Tibial artery (tissue), 4 donors: ENCODE measurements at regions not wholly inside any gene's neighbourhood (a gene's known extent, or its start where the extent isn't known, plus 50 kb on each side); places are given as distances from the start of the nearest gene placed in this dataset.
A peak's percentile ranks its signal among the peaks of the same experiment; 100 is the strongest.

ENCODE experiments used
- DNase-seq, 2 donors: peaks; one replicate each; pipeline ENCODE4 v3.0.0-alpha.2; 2019
- H3K27ac ChIP-seq, 2 donors: fragments of 200-600 bp; sonication (generic) in 1 of 2; 1 replicate in 1 of 2; 2 replicates in 1 of 2; pipeline ENCODE4 v1.5.1; 2018 to 2019; ENCODE audit warnings: mild to moderate bottlenecking in 1 of 2
- H3K27me3 ChIP-seq, 2 donors: fragments of 200-600 bp; sonication (generic) in 1 of 2; one replicate each; pipeline versions ENCODE4 v1.5.1 to v1.6.0; 2016 to 2019
- H3K36me3 ChIP-seq, 3 donors: fragments of 200-600 bp; sonication (generic) in 2 of 3; one replicate each; pipeline ENCODE4 v1.5.1; 2016 to 2019; ENCODE audit warnings: mild to moderate bottlenecking in 2 of 3
- H3K4me1 ChIP-seq, 4 donors: fragments of 200-600 bp; sonication (generic) in 2 of 4; 1 replicate in 3 of 4; 2 replicates in 1 of 4; pipeline ENCODE4 v1.5.1; 2016 to 2019
- H3K4me3 ChIP-seq, 2 donors: fragments of 200-600 bp; sonication (generic) in 1 of 2; 1 replicate in 1 of 2; 2 replicates in 1 of 2; pipeline ENCODE4 v1.5.1; 2018 to 2019; ENCODE audit warnings: mild to moderate bottlenecking in 2 of 2
- H3K9me3 ChIP-seq, 3 donors: fragments of 200-600 bp; sonication (generic) in 1 of 3; one replicate each; pipeline ENCODE4 v1.5.1; 2016 to 2019
- CTCF ChIP-seq, 2 experiments: fragments of 200-600 bp in 1 of 2; fragments of 450-650 bp in 1 of 2; IDR thresholded peaks; one replicate each; pipeline ENCODE4 v1.5.1; 2017 to 2019; ENCODE audit warnings: antibody characterized with exemption in 2 of 2, mild to moderate bottlenecking in 1 of 2, moderate library complexity in 1 of 2
- intact Hi-C: fragments of 100-400 bp; cut with DNase I; formaldehyde crosslinking; loops from one replicate; pipeline ENCODE4 v1.15.0; 2023; ENCODE audit warnings: low total_unique reads

DNA sequence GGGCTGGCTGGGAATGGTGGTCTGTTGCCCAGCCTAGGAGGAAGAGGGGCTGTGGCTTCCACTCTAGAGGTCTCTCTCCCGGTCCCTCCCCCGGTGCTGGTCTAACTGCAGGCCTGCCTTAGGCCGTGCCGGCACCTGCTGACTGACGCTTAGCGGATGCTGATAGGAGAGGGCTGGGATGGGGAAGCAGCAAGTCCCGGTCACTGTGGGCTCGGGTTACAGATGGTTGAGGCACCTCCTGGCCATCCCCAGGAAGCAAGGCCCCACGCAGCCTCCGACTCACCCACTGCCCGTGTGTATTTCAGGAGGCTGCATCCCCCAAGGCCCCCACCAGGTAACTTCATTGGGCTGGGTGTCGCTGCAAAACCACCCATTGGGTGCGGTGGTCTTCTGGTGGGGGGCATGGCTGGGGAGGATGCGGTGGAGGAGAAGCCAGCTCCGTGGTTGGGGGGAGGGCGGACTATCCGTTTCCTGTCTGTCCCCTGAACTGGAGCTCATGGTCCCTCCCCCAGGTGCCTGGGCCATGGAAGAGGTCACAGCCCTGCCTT lies 278.9 kb downstream of the SEC14L1 start:
- H3K9me3 ChIP-seq = no peaks in the 10 kb centered on the region
- peak overlapping the region in 1 of 2 donors; percentile 79 for H3K27ac ChIP-seq
- H3K4me1 ChIP-seq = peaks cover 3 to 73% (median 50%) of the 10 kb centered on the region in 4 donors
- no peak for DNase-seq
- H3K27me3 ChIP-seq = no peaks in the 10 kb centered on the region
- intact Hi-C loops = no loop called here
- H3K36me3 ChIP-seq = peaks cover 0 to 6% (median 4%) of the 10 kb centered on the region in 3 donors
- H3K4me3 ChIP-seq = no peak overlapping the region
- TF ChIP-seq CTCF (IDR thresholded peaks at IDR 0.05) = no peak

- H3K4me3 ChIP-seq = no peak overlapping the region
- peaks cover 0 to 6% (median 4%) of the 10 kb centered on the region in 3 donors for H3K36me3 ChIP-seq
- TF ChIP-seq CTCF (IDR thresholded peaks at IDR 0.05) = no peak
- H3K27ac ChIP-seq = peak overlapping the region in 1 of 2 donors; percentile 79
- DNase-seq = no peak
- peaks cover 3 to 76% (median 55%) of the 10 kb centered on the region in 4 donors for H3K4me1 ChIP-seq
- intact Hi-C loops = no loop called here
- no peaks in the 10 kb centered on the region for H3K9me3 ChIP-seq
- H3K27me3 ChIP-seq = no peaks in the 10 kb centered on the region
Observed at GRCh38 chr17:77420095-77420803, 279.5 kb downstream of the SEC14L1 start.

GRCh38 chr17:77420804-77421629 lies 280.2 kb downstream of the SEC14L1 start:
- DNase-seq = no peak
- intact Hi-C loops = no loop called here
- H3K4me1 ChIP-seq = peaks cover 3 to 83% (median 60%) of the 10 kb centered on the region in 4 donors
- no peak overlapping the region for H3K4me3 ChIP-seq
- no peaks in the 10 kb centered on the region for H3K27me3 ChIP-seq
- H3K9me3 ChIP-seq = no peaks in the 10 kb centered on the region
- peak overlapping the region; percentile 34 to 79 for H3K27ac ChIP-seq
- TF ChIP-seq CTCF (IDR thresholded peaks at IDR 0.05) = no peak
- H3K36me3 ChIP-seq = peaks cover 0 to 6% (median 4%) of the 10 kb centered on the region in 3 donors

DNA sequence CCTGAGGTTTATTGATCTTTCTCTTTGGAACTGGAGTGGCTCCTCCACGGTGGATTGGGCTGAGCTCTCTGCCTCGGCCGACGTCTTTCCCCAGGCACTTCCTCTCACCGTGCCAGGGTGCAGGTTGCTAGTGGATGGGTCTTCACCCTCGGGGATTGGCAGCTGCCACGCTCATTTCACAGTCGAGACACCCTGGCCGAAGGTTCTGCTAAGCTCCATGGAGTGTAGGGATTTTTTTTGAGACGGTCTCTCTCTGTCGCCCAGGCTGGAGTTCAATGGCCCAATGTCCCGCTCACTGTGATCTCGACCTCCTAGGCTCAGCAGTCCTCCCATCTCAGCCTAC lies 280.8 kb downstream of the SEC14L1 start:
- Histone ChIP-seq H3K36me3 (peaks cover 0 to 6% (median 4%) of the 10 kb centered on the region in 3 donors), H3K9me3 (no peaks in the 10 kb centered on the region), H3K4me1 (peaks cover 3 to 84% (median 66%) of the 10 kb centered on the region in 4 donors), H3K27ac (peak overlapping the region; percentile 34 to 79), H3K4me3 (no peak overlapping the region), H3K27me3 (no peaks in the 10 kb centered on the region)
- DNase-seq = no peak
- intact Hi-C loops = no loop called here
- TF ChIP-seq CTCF (IDR thresholded peaks at IDR 0.05) = no peak

DNA sequence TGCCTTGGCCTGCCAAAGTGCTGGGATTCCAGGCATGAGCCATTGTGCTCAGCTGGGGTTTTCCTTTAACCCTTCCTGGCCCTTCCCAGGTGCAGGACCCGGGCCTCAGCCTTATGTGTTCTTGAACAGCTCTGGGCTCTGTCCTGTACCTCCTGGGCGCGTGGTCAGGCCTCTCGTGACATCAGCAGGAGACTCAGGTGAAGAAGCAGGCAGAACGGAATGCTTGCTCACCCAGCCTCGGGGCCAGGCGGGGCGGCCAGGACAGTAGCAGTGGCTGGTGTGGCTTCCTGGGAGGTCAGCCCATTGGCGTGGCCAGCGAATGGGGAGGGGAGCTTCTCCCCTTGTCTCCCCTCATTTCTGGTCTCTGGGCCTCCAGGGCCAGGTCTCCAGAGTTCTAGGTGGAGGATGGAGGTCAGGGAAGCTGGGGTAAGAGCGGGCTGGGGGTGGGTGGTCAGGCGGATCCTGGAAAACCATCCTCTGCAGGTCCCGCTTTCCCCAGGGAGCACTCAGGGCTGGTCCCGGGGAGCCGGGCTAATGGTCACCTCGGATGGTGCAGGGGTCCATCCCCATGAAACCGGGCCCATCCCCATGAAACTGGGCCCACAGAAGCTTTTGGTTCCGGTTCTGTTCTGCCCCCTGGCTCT lies 281.5 kb downstream of the SEC14L1 start:
- intact Hi-C loops = no loop called here
- TF ChIP-seq CTCF (IDR thresholded peaks at IDR 0.05) = no peak
- H3K4me1 ChIP-seq = peaks cover 3 to 87% (median 72%) of the 10 kb centered on the region in 4 donors
- no peak for DNase-seq
- no peaks in the 10 kb centered on the region for H3K9me3 ChIP-seq
- H3K4me3 ChIP-seq = no peak overlapping the region
- peaks cover 0 to 6% (median 4%) of the 10 kb centered on the region in 3 donors for H3K36me3 ChIP-seq
- peak overlapping the region; percentile 79 to 82 for H3K27ac ChIP-seq
- no peaks in the 10 kb centered on the region for H3K27me3 ChIP-seq
